RWPE2 (cell line): ENCODE measurements at regions not wholly inside any gene's neighbourhood (a gene's known extent, or its start where the extent isn't known, plus 50 kb on each side); places are given as distances from the start of the nearest gene placed in this dataset.
"Not testable (repeated sequence)": the region's sequence is repeated elsewhere in the genome, so short reads cannot be mapped to it uniquely, and the experiment has no call there.

Experiments
- ATAC-seq: fragments of 200-7000 bp; cut with Tn5 transposase; 3 replicates; pipeline ENCODE4 v1.9.1; 2021; ENCODE audit warnings: low read depth
- DNase-seq: peaks from one replicate; pipeline ENCODE4 v3.0.0-alpha.2; 2020; ENCODE audit warnings: low spot score
- H3K27ac ChIP-seq: fragments of 450-650 bp; 2 replicates; pipeline ENCODE4 v1.5.1; 2017; ENCODE audit warnings: mild to moderate bottlenecking; ENCODE audit not compliant: poor library complexity, severe bottlenecking
- H3K27me3 ChIP-seq: fragments of 250-450 bp; sonication (Bioruptor Pico); 2 replicates; pipeline ENCODE4 v1.5.1; 2021; ENCODE audit warnings: mild to moderate bottlenecking, moderate library complexity; ENCODE audit not compliant: insufficient read depth, poor library complexity, severe bottlenecking
- H3K36me3 ChIP-seq: fragments of 250-450 bp; sonication (Bioruptor Pico); 2 replicates; pipeline ENCODE4 v1.5.1; 2020; ENCODE audit warnings: low read depth, mild to moderate bottlenecking, moderate library complexity
- H3K4me1 ChIP-seq: fragments of 250-450 bp; sonication (Bioruptor Pico); 2 replicates; pipeline ENCODE4 v1.5.1; 2021; ENCODE audit warnings: mild to moderate bottlenecking, moderate library complexity; ENCODE audit not compliant: insufficient read depth, poor library complexity, severe bottlenecking
- H3K4me3 ChIP-seq: fragments of 250-450 bp; sonication (Bioruptor Pico); 2 replicates; pipeline ENCODE4 v1.5.1; 2021; ENCODE audit warnings: mild to moderate bottlenecking, moderate library complexity; ENCODE audit not compliant: severe bottlenecking
- H3K9me3 ChIP-seq: fragments of 250-450 bp; sonication (Bioruptor Pico); 2 replicates; pipeline ENCODE4 v1.5.1; 2021; ENCODE audit warnings: mild to moderate bottlenecking, moderate library complexity; ENCODE audit not compliant: severe bottlenecking
- TF ChIP-seq, protein P1 (sequence below): fragments of 450-650 bp; IDR thresholded peaks from one replicate; pipeline ENCODE4 v1.5.1; 2017; ENCODE audit warnings: mild to moderate bottlenecking, moderate library complexity; ENCODE audit not compliant: poor library complexity, severe bottlenecking

DNA sequence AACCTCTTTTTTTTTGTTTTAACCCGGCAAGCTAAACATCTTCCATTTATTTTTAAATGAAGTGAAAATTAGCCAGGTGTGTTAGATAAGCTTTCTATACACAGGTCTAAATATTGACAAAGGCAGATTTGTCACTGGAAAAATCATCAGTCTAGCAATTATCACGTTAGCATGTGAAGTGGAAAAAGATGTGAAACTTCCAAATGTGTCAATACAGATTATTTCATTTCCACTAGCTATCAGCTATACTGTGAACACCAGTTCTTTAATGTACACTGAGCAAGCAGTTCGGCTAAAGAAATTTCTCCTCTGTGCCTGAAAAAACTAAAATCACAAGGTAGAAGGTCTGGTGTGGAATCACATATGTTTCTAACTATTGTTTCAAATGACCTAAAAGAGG, 96.6 kb upstream of the G2E3 start:
- no peak overlapping the region for H3K4me3 ChIP-seq
- no peak for DNase-seq
- H3K27ac ChIP-seq, result no peak overlapping the region
- peaks cover 20% of the 10 kb centered on the region for H3K27me3 ChIP-seq
- H3K4me1 ChIP-seq, result no peaks in the 10 kb centered on the region
- H3K36me3 ChIP-seq, result no peaks in the 10 kb centered on the region
- no peaks in the 10 kb centered on the region for H3K9me3 ChIP-seq
- no peak for ATAC-seq
- TF ChIP-seq, protein P1, sequence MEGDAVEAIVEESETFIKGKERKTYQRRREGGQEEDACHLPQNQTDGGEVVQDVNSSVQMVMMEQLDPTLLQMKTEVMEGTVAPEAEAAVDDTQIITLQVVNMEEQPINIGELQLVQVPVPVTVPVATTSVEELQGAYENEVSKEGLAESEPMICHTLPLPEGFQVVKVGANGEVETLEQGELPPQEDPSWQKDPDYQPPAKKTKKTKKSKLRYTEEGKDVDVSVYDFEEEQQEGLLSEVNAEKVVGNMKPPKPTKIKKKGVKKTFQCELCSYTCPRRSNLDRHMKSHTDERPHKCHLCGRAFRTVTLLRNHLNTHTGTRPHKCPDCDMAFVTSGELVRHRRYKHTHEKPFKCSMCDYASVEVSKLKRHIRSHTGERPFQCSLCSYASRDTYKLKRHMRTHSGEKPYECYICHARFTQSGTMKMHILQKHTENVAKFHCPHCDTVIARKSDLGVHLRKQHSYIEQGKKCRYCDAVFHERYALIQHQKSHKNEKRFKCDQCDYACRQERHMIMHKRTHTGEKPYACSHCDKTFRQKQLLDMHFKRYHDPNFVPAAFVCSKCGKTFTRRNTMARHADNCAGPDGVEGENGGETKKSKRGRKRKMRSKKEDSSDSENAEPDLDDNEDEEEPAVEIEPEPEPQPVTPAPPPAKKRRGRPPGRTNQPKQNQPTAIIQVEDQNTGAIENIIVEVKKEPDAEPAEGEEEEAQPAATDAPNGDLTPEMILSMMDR, result no peak

DNA sequence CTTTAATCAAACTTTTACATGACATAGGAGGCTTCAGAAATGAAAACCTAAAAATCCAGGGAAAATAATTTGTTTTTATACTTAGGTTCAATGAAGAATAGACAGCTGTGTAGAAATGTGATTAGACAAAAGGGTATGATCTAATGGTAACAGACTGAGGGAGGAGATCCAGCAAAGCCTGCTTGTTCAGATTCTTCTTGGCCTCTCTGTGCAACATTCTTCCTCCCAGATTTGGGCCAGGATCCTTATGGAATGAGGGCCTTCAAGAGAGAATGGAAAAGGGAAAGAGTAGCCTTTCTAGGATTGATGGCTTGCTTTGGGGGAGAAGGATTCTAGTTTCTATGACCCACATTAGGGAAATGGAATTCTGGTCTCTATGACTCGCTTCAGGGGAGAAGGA, 94.5 kb upstream of the G2E3 start:
- Histone ChIP-seq H3K9me3 (no peaks in the 10 kb centered on the region), H3K27me3 (peaks cover 20% of the 10 kb centered on the region), H3K27ac (no peak overlapping the region), H3K36me3 (no peaks in the 10 kb centered on the region), H3K4me3 (no peak overlapping the region), H3K4me1 (no peaks in the 10 kb centered on the region)
- no peak for ATAC-seq
- no peak for DNase-seq
- TF ChIP-seq, protein P1, result no peak

DNA sequence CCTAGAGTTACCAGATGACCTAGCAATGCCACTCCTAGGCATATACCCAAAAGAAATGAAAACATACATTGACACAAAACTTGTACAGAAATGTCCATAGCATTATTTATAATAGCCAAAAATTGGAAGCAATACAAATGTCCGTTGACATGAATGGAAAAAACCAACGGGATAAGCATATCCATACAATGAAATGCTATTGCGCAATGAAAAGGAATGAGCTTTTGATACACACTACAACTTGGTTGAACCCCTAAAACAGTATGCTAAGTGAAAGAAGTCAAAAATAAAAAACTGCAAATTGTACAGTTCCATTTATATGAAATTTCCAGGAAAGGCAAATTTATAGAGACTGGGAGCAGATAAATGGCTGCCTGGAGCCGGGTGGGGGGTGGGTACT, 90.6 kb upstream of the G2E3 start:
- no peak for DNase-seq
- TF ChIP-seq, protein P1, result no peak
- H3K9me3 ChIP-seq, result no peaks in the 10 kb centered on the region
- no peak for ATAC-seq
- H3K36me3 ChIP-seq, result no peaks in the 10 kb centered on the region
- H3K27ac ChIP-seq, result no peak overlapping the region
- no peaks in the 10 kb centered on the region for H3K4me1 ChIP-seq
- H3K27me3 ChIP-seq, result peaks cover 6% of the 10 kb centered on the region
- H3K4me3 ChIP-seq, result no peak overlapping the region

DNA sequence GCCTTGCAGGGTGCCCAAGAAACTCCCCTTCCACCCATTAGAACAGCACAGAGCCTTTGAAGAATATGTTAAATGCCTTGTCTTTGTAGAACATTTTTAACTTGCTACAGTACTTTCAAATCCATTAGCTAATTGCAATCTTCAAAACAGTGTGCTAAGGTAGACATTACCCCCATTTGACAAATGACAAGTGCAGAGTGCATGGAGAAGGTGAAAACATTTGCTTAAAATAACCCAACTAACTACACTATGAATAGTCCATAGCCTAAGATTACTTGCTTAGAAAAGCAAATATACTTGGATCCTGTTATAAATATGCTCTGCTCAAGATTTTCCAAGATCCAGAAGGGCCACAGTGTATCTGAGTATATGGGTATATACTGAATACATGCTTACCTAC, 87.0 kb upstream of the G2E3 start:
- no peak overlapping the region for H3K4me3 ChIP-seq
- ATAC-seq, result no peak

DNA sequence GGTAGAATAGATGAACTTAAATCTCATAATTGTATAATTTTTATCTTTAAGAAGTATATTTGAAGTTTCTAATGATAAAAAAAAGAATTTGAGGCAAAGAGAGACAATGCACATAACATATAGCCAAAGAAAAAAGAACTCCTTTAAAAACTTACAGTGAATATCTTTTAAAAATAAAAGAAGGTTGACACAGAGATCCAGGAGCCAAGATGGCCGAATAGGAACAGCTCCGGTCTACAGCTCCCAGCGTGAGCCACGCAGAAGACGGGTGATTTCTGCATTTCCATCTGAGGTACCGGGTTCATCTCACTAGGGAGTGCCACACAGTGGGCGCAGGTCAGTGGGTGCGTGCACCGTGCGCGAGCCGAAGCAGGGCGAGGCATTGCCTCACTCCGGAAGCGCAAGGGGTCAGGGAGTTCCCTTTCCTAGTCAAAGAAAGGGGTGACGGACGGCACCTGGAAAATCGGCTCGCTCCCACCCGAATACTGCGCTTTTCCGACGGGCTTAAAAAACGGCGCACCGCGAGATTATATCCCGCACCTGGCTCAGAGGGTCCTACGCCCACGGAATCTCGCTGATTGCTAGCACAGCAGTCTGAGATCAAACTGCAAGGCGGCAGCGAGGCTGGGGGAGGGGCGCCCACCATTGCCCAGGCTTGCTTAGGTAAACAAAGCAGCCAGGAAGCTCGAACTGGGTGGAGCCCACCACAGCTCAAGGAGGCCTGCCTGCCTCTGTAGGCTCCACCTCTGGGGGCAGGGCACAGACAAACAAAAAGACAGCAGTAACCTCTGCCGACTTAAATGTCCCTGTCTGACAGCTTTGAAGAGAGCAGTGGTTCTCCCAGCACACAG, 84.9 kb upstream of the G2E3 start:
- H3K4me3 ChIP-seq, ATAC-seq: not testable (repeated sequence)

More for the DNA sequence above, 87.0 kb upstream of the G2E3 start:
- no peaks in the 10 kb centered on the region for H3K9me3 ChIP-seq
- TF ChIP-seq, protein P1, result no peak
- no peaks in the 10 kb centered on the region for H3K36me3 ChIP-seq
- H3K4me1 ChIP-seq, result no peaks in the 10 kb centered on the region
- H3K27ac ChIP-seq, result no peak overlapping the region
- DNase-seq, result no peak
- H3K27me3 ChIP-seq, result peaks cover 6% of the 10 kb centered on the region

More for the DNA sequence above, 84.9 kb upstream of the G2E3 start:
- not testable (repeated sequence) for H3K36me3 ChIP-seq, DNase-seq, H3K9me3 ChIP-seq, H3K27me3 ChIP-seq, H3K27ac ChIP-seq, H3K4me1 ChIP-seq
